ENCODE measurements at regions not wholly inside any gene's neighbourhood (a gene's known extent, or its start where the extent isn't known, plus 50 kb on each side); places are given as distances from the start of the nearest gene placed in this dataset.
A peak's percentile ranks its signal among the peaks of the same experiment; 100 is the strongest.

DNA sequence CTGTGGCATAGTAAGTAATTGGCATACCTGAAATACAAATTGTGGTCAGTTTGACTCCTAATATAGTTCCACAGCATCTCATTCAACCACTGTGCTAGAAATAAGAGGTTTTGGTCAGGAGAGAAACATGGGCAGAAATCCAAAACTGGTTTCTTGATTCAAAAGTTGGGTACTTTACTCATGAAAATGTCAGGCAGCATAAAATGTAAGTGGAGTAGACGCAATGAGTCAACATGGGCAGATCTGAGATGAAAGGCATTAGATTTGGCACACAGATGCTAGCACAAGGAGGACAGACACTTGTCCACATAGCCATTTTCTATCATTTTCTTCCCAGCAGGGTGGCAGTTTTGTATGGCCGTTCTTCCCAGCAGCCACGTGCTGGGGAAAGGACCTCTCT lies 255.8 kb upstream of the CDIN1 start:
- no peaks in the 10 kb centered on the region for H3K9me3 ChIP-seq (ENCODE audit: control insufficient read depth in 2 of 2, low read length in 2 of 2)
- no peak overlapping the region for H3K4me3 ChIP-seq (ENCODE audit: low read depth, low read length)
- Mint-ChIP-seq H3K4me3 (no peak overlapping the region), H3K27me3 (no peaks in the 10 kb centered on the region), H3K4me1 (no peaks in the 10 kb centered on the region), H3K9me3 (peaks cover 0 to 10% (median 1%) of the 10 kb centered on the region in 7 donors), H3K27ac (no peak overlapping the region), H3K36me3 (no peaks in the 10 kb centered on the region)
- no peaks in the 10 kb centered on the region for H3K27me3 ChIP-seq (ENCODE audit: control insufficient read depth, insufficient read depth, low read length)
- H3K36me3 ChIP-seq (ENCODE audit: control insufficient read depth, insufficient read depth, low read length) = no peaks in the 10 kb centered on the region
- H3K4me1 ChIP-seq (ENCODE audit: control insufficient read depth, insufficient read depth, low read length, poor library complexity, severe bottlenecking) = no peaks in the 10 kb centered on the region
- H3K27ac ChIP-seq (ENCODE audit: insufficient read depth, low read length, poor library complexity, severe bottlenecking) = no peak overlapping the region
- DNase-seq (no peak), ATAC-seq (ENCODE audit: low read depth in 2 of 2) (no peak)

DNA sequence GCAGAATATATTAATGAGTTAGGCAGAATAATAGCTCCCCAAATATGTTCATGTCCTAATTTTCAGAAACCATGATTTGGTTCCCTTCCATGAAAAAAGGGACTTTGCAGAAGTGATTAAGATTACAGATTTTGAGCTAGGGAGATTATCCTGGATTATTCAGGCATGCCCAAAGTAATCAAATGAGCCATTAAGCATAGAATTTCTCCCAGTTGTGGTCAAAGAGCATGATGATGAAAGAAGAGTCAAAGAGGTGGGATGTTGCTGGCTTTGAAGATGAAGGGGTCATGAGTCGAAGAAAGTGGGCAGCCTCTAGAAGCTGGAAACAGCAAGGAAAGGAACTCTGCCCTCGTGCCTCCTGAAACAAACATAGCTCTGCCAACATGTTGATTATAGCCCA lies 254.2 kb upstream of the CDIN1 start:
- Mint-ChIP-seq H3K4me3 (no peak overlapping the region), H3K9me3 (peaks cover 0 to 10% (median 1%) of the 10 kb centered on the region in 7 donors), H3K27me3 (no peaks in the 10 kb centered on the region), H3K36me3 (no peaks in the 10 kb centered on the region), H3K4me1 (no peaks in the 10 kb centered on the region), H3K27ac (no peak overlapping the region)
- no peaks in the 10 kb centered on the region for H3K27me3 ChIP-seq (ENCODE audit: control insufficient read depth, insufficient read depth, low read length)
- H3K9me3 ChIP-seq (ENCODE audit: control insufficient read depth in 2 of 2, low read length in 2 of 2) = no peaks in the 10 kb centered on the region
- DNase-seq (no peak), ATAC-seq (ENCODE audit: low read depth in 2 of 2) (no peak)
- no peak overlapping the region for H3K27ac ChIP-seq (ENCODE audit: insufficient read depth, low read length, poor library complexity, severe bottlenecking)
- no peaks in the 10 kb centered on the region for H3K36me3 ChIP-seq (ENCODE audit: control insufficient read depth, insufficient read depth, low read length)
- H3K4me3 ChIP-seq (ENCODE audit: low read depth, low read length) = no peak overlapping the region
- H3K4me1 ChIP-seq (ENCODE audit: control insufficient read depth, insufficient read depth, low read length, poor library complexity, severe bottlenecking) = no peaks in the 10 kb centered on the region

DNA sequence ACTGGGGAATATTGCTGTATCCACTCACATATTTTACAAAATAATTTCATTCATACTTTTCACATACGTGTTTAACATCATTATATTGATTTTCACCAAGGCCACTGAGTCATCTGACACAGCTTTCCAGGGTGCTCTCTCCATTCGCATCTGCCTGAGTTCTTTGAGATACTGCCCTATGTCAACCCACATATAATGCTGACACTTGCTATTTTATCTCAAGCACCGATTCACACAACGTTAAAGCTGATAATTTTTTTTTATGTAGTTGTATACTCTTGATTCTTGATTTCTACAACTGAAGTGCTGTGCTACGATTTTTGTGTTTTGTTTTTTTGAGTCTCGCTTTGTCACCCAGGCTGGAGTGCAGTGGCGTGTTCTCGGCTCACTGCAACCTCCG lies 249.8 kb upstream of the CDIN1 start:
- Mint-ChIP-seq H3K4me1 (no peaks in the 10 kb centered on the region), H3K4me3 (no peak overlapping the region), H3K36me3 (no peaks in the 10 kb centered on the region), H3K27ac (no peak overlapping the region), H3K27me3 (no peaks in the 10 kb centered on the region), H3K9me3 (peaks cover 0 to 8% (median 1%) of the 10 kb centered on the region in 7 donors)
- no peak overlapping the region for H3K27ac ChIP-seq (ENCODE audit: insufficient read depth, low read length, poor library complexity, severe bottlenecking)
- ATAC-seq (ENCODE audit: low read depth in 2 of 2) = no peak
- H3K27me3 ChIP-seq (ENCODE audit: control insufficient read depth, insufficient read depth, low read length) = no peaks in the 10 kb centered on the region
- no peaks in the 10 kb centered on the region for H3K36me3 ChIP-seq (ENCODE audit: control insufficient read depth, insufficient read depth, low read length)
- no peak for DNase-seq
- no peaks in the 10 kb centered on the region for H3K4me1 ChIP-seq (ENCODE audit: control insufficient read depth, insufficient read depth, low read length, poor library complexity, severe bottlenecking)
- no peaks in the 10 kb centered on the region for H3K9me3 ChIP-seq (ENCODE audit: control insufficient read depth in 2 of 2, low read length in 2 of 2)
- H3K4me3 ChIP-seq (ENCODE audit: low read depth, low read length) = no peak overlapping the region

DNA sequence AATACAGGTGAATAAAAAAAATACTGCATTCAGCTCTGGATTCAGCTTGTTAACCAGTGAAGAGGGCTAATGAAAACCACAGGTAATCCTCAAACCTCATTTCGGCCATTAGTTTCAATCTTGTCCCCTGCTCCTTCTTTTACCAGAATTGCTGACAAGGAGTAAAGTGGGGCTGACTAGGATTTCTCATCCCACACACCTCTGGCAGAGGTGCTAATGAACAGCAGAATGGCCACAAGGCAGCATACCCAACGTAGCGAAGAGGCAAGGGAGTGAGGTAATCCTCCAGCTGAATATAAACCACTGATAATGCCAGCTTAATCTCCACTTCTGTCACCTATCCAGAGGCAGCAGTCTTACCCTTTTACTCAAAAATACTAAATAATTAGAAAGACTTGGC lies 248.8 kb upstream of the CDIN1 start:
- H3K4me1 ChIP-seq (ENCODE audit: control insufficient read depth, insufficient read depth, low read length, poor library complexity, severe bottlenecking) = no peaks in the 10 kb centered on the region
- H3K36me3 ChIP-seq (ENCODE audit: control insufficient read depth, insufficient read depth, low read length) = no peaks in the 10 kb centered on the region
- Mint-ChIP-seq H3K4me3 (no peak overlapping the region), H3K9me3 (peaks cover 0 to 5% (median 1%) of the 10 kb centered on the region in 7 donors), H3K4me1 (no peaks in the 10 kb centered on the region), H3K27me3 (no peaks in the 10 kb centered on the region), H3K27ac (no peak overlapping the region), H3K36me3 (no peaks in the 10 kb centered on the region)
- ATAC-seq (ENCODE audit: low read depth in 2 of 2) (no peak), DNase-seq (no peak)
- no peaks in the 10 kb centered on the region for H3K9me3 ChIP-seq (ENCODE audit: control insufficient read depth in 2 of 2, low read length in 2 of 2)
- H3K27me3 ChIP-seq (ENCODE audit: control insufficient read depth, insufficient read depth, low read length) = no peaks in the 10 kb centered on the region
- H3K27ac ChIP-seq (ENCODE audit: insufficient read depth, low read length, poor library complexity, severe bottlenecking) = no peak overlapping the region
- no peak overlapping the region for H3K4me3 ChIP-seq (ENCODE audit: low read depth, low read length)

DNA sequence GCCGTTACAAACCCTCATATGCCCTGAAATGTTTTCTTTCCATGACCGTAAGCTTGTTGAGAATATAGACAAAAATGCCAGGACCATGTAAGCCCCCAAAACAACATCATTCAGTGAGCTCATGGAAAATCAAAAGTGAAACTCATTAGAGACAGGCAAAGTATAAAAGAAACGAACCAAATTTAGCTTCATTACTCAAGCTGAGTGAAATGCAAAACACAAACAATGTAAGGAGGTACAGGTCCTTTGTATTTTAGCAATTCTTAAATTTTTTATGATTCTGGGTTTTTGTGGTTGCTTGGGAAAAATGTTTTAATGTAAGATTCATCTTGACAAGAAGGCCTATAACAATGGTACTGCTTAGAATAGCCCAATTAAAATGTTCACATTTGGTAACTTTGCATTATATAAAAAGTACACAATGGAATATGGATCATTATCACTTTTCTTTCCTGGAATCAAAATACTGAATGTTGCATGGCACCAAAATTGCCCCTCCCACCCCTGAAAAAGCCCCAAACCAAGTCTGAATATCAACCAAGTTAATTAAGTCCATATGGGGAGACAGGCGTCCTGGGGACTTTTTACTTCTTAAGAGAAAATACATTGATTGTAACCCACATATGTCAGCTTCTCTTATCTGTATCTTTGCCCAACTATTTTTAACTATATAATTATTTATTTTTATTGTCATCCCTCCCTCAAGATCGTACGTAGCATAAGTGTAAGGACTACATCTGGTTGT lies 247.7 kb upstream of the CDIN1 start:
- Histone ChIP-seq H3K4me3 (ENCODE audit: low read depth, low read length) (no peak overlapping the region), H3K36me3 (ENCODE audit: control insufficient read depth, insufficient read depth, low read length) (no peaks in the 10 kb centered on the region), H3K9me3 (ENCODE audit: control insufficient read depth in 2 of 2, low read length in 2 of 2) (no peaks in the 10 kb centered on the region), H3K27ac (ENCODE audit: insufficient read depth, low read length, poor library complexity, severe bottlenecking) (no peak overlapping the region), H3K27me3 (ENCODE audit: control insufficient read depth, insufficient read depth, low read length) (no peaks in the 10 kb centered on the region), H3K4me1 (ENCODE audit: control insufficient read depth, insufficient read depth, low read length, poor library complexity, severe bottlenecking) (no peaks in the 10 kb centered on the region)
- ATAC-seq (ENCODE audit: low read depth in 2 of 2) (no peak), DNase-seq (no peak)
- Mint-ChIP-seq H3K9me3 (peaks cover 0 to 5% (median 2%) of the 10 kb centered on the region in 7 donors), H3K4me1 (no peaks in the 10 kb centered on the region), H3K36me3 (no peaks in the 10 kb centered on the region), H3K27me3 (no peaks in the 10 kb centered on the region), H3K27ac (no peak overlapping the region), H3K4me3 (peak overlapping the region in 1 of 4 donors; percentile 57)

DNA sequence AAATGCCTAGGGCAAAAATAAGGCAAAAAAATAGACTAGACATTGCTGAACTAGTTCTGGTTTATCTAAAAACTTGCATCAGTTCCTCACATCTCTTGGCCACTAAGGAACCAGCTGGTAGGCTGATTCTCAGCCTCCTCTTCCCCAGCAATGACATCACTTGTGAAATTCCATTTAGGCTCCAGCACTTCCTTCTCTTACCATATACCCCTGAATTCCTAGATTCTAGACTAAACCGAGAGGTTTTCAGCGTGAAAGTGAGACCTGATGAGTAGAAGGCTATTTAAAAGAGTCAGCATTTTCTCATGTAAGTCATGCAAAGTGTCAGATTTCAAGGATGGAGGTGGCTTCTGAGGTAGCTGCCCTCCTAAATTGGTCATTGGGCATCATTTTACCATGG lies 247.1 kb upstream of the CDIN1 start:
- DNase-seq = no peak
- Histone ChIP-seq H3K4me1 (ENCODE audit: control insufficient read depth, insufficient read depth, low read length, poor library complexity, severe bottlenecking) (no peaks in the 10 kb centered on the region), H3K36me3 (ENCODE audit: control insufficient read depth, insufficient read depth, low read length) (no peaks in the 10 kb centered on the region), H3K27ac (ENCODE audit: insufficient read depth, low read length, poor library complexity, severe bottlenecking) (no peak overlapping the region), H3K9me3 (ENCODE audit: control insufficient read depth in 2 of 2, low read length in 2 of 2) (no peaks in the 10 kb centered on the region), H3K4me3 (ENCODE audit: low read depth, low read length) (no peak overlapping the region), H3K27me3 (ENCODE audit: control insufficient read depth, insufficient read depth, low read length) (no peaks in the 10 kb centered on the region)
- no peaks in the 10 kb centered on the region for H3K27me3 Mint-ChIP-seq
- H3K27ac Mint-ChIP-seq = no peak overlapping the region
- no peak for ATAC-seq (ENCODE audit: low read depth in 2 of 2)
- H3K36me3 Mint-ChIP-seq = no peaks in the 10 kb centered on the region
- no peak overlapping the region for H3K4me3 Mint-ChIP-seq
- no peaks in the 10 kb centered on the region for H3K4me1 Mint-ChIP-seq
- H3K9me3 Mint-ChIP-seq = peaks cover 0 to 6% (median 2%) of the 10 kb centered on the region in 7 donors

DNA sequence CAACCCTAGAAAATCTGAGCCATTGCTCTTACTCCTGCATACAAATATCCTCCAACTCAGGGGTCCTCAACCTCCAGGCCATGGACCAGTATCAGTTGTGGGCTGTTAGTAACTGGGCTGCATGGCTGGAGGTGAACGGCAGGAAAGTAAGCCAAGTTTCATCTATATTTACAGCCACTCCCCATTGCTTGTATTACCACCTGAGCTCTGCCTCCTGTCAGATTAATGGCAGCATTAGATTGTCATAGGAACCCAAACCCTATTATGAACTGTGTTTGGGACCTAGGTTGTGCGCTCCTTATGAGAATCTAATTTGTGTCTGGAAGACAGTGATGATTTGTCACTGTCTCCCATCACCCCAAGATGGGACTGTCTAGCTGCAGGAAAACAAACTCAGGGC lies 246.5 kb upstream of the CDIN1 start:
- Histone ChIP-seq H3K4me1 (ENCODE audit: control insufficient read depth, insufficient read depth, low read length, poor library complexity, severe bottlenecking) (no peaks in the 10 kb centered on the region), H3K4me3 (ENCODE audit: low read depth, low read length) (no peak overlapping the region), H3K27ac (ENCODE audit: insufficient read depth, low read length, poor library complexity, severe bottlenecking) (no peak overlapping the region), H3K9me3 (ENCODE audit: control insufficient read depth in 2 of 2, low read length in 2 of 2) (no peaks in the 10 kb centered on the region), H3K27me3 (ENCODE audit: control insufficient read depth, insufficient read depth, low read length) (no peaks in the 10 kb centered on the region), H3K36me3 (ENCODE audit: control insufficient read depth, insufficient read depth, low read length) (no peaks in the 10 kb centered on the region)
- H3K4me3 Mint-ChIP-seq = no peak overlapping the region
- H3K27me3 Mint-ChIP-seq = no peaks in the 10 kb centered on the region
- no peaks in the 10 kb centered on the region for H3K36me3 Mint-ChIP-seq
- ATAC-seq (ENCODE audit: low read depth in 2 of 2) = no peak
- H3K9me3 Mint-ChIP-seq = peaks cover 0 to 5% (median 2%) of the 10 kb centered on the region in 7 donors
- H3K4me1 Mint-ChIP-seq = no peaks in the 10 kb centered on the region
- H3K27ac Mint-ChIP-seq = no peak overlapping the region
- DNase-seq = no peak

DNA sequence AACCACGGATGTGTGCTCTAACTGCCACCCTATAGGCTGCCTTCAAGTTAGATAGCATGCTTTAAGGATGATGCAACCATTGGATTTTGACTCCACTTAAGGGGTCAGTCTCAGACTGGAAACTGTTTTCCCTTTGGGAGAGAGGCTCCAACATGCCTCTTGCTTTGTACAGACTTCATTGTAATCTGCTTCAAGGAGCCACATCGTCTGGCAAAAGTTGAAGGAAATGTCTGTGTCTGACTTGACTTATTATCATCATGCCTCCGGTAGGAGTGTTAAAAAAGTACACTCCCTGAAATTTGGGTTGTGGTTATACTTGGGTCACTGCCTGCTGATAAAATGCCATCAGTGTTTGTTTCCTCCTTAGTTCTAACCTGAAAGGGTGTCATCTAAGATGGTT lies 245.4 kb upstream of the CDIN1 start:
- Mint-ChIP-seq H3K36me3 (no peaks in the 10 kb centered on the region), H3K4me1 (no peaks in the 10 kb centered on the region), H3K27me3 (no peaks in the 10 kb centered on the region), H3K9me3 (peaks cover 0 to 6% (median 3%) of the 10 kb centered on the region in 7 donors), H3K27ac (no peak overlapping the region), H3K4me3 (no peak overlapping the region)
- DNase-seq (no peak), ATAC-seq (ENCODE audit: low read depth in 2 of 2) (no peak)
- Histone ChIP-seq H3K4me1 (ENCODE audit: control insufficient read depth, insufficient read depth, low read length, poor library complexity, severe bottlenecking) (no peaks in the 10 kb centered on the region), H3K27ac (ENCODE audit: insufficient read depth, low read length, poor library complexity, severe bottlenecking) (no peak overlapping the region), H3K27me3 (ENCODE audit: control insufficient read depth, insufficient read depth, low read length) (no peaks in the 10 kb centered on the region), H3K36me3 (ENCODE audit: control insufficient read depth, insufficient read depth, low read length) (no peaks in the 10 kb centered on the region), H3K4me3 (ENCODE audit: low read depth, low read length) (no peak overlapping the region), H3K9me3 (ENCODE audit: control insufficient read depth in 2 of 2, low read length in 2 of 2) (no peaks in the 10 kb centered on the region)

Data from CD4-positive, CD25-positive, alpha-beta regulatory T cell (primary cell).